ENCODE measurements at regions not wholly inside any gene's neighbourhood (a gene's known extent, or its start where the extent isn't known, plus 50 kb on each side); places are given as distances from the start of the nearest gene placed in this dataset.

GRCh38 chr12:66984962-66985361, 284.2 kb upstream of the CAND1 start:
- TF ChIP-seq CTCF (conservative IDR thresholded peaks at IDR 0.05; ENCODE audit: low read depth in 2 of 2) (no peak), EZH2 (IDR thresholded peaks at IDR 0.05; ENCODE audit: low read depth, unreplicated experiment) (no peak), POLR2AphosphoS5 (IDR thresholded peaks at IDR 0.05; ENCODE audit: low read depth) (no peak), REST (IDR thresholded peaks at IDR 0.05; ENCODE audit: unreplicated experiment) (no peak), EZH2phosphoT487 (IDR thresholded peaks at IDR 0.05; ENCODE audit: unreplicated experiment) (no peak), CREB1 (CRISPR knock-in tag; IDR thresholded peaks at IDR 0.05; ENCODE audit: low read depth) (no peak), ETS1 (IDR thresholded peaks at IDR 0.05) (no peak)
